ENCODE measurements at regions not wholly inside any gene's neighbourhood (a gene's known extent, or its start where the extent isn't known, plus 50 kb on each side); places are given as distances from the start of the nearest gene placed in this dataset.

- Histone ChIP-seq H3K79me1 (ENCODE audit: low read depth in 1 of 2, low read length in 2 of 2) (no peaks in the 10 kb centered on the region), H3K56ac (ENCODE audit: extremely low read depth, insufficient read depth, low read length) (no peak overlapping the region), H2BK120ac (ENCODE audit: low read depth, low read length) (no peak overlapping the region), H3K4ac (ENCODE audit: low read depth, low read length) (no peak overlapping the region), H4K8ac (ENCODE audit: low read depth in 2 of 2, low read length in 2 of 2) (no peak overlapping the region), H3K9ac (ENCODE audit: low read depth, low read length) (no peak overlapping the region), H3K9me1 (ENCODE audit: insufficient read depth, low read length) (no peaks in the 10 kb centered on the region), H3K4me1 (ENCODE audit: control insufficient read depth, insufficient read depth, low read length) (no peaks in the 10 kb centered on the region), H4K5ac (ENCODE audit: low read depth, low read length) (no peak overlapping the region), H3K18ac (ENCODE audit: low read depth, low read length) (no peak overlapping the region), H2BK15ac (ENCODE audit: low read depth, low read length) (no peak overlapping the region), H2BK5ac (ENCODE audit: low read depth, low read length, poor library complexity, severe bottlenecking) (no peak overlapping the region), H3K4me3 (ENCODE audit: insufficient read depth, low read depth, low read length) (no peak overlapping the region), H3K9me3 (ENCODE audit: control insufficient read depth, insufficient read depth, low read length) (no peaks in the 10 kb centered on the region), H3K14ac (replicated peaks; ENCODE audit: low read depth, low read length) (no peak overlapping the region), H3K27ac (ENCODE audit: insufficient read depth, low read length) (no peak overlapping the region), H3K27me3 (ENCODE audit: control insufficient read depth, insufficient read depth, low read length) (peaks cover 3% of the 10 kb centered on the region; the same call in 1 of the 2 replicates), H2AK5ac (ENCODE audit: low read depth, low read length) (no peak overlapping the region), H4K91ac (ENCODE audit: insufficient read depth, low read depth, low read length) (no peak overlapping the region), H3K4me2 (ENCODE audit: low read depth, low read length) (no peak overlapping the region), H3K23ac (ENCODE audit: low read depth, low read length) (no peak overlapping the region), H2AFZ (replicated peaks; ENCODE audit: low read length, poor library complexity) (peak overlapping the region; percentile 32), H3K36me3 (ENCODE audit: control insufficient read depth, insufficient read depth, low read length) (no peaks in the 10 kb centered on the region), H2BK20ac (ENCODE audit: low read depth, low read length) (no peak overlapping the region), H4K20me1 (ENCODE audit: insufficient read depth, low read length) (no peaks in the 10 kb centered on the region), H2AK9ac (replicated peaks; ENCODE audit: low read depth, low read length, poor library complexity) (no peak overlapping the region)
- ChIA-PET CTCF (no interaction called here), POLR2A (ENCODE audit: unreplicated experiment) (no interaction called here)
- 63% methylated on average over 3 of the region's 9 CpGs; no CpG with 5 or more reads in 1 of the 2 experiments for WGBS, 2 experiments (ENCODE audit: extremely low coverage in 2 of 2, insufficient read length in 1 of 2)
- DNase-seq = no peak
- in situ Hi-C loops (cut with MboI; ENCODE audit: low sequenced_read_pairs) (no loop called here), intact Hi-C loops (cut with micrococcal nuclease) (no loop called here), dilution Hi-C loops (cut with HindIII; ENCODE audit: low sequenced_read_pairs, unreplicated experiment) (no loop called here)
- BruUV-seq (replicated peaks) = no TSS peak
- ATAC-seq (ENCODE audit: low read depth) = no peak
- no peak for TF ChIP-seq CEBPB (IDR thresholded peaks at IDR 0.05; ENCODE audit: low read depth, low read length)
- no peak for TF ChIP-seq MAFK (IDR thresholded peaks at IDR 0.05; ENCODE audit: low read depth, low read length)
- TF ChIP-seq NFE2L2 (IDR thresholded peaks at IDR 0.05; ENCODE audit: low read depth, low read length) = no peak
- TF ChIP-seq RCOR1 (IDR thresholded peaks at IDR 0.05; ENCODE audit: insufficient replicate concordance, low read length) = no peak
- no peak for TF ChIP-seq FOS (IDR thresholded peaks at IDR 0.05; ENCODE audit: low read depth, low read length)
- TF ChIP-seq CHD1 (IDR thresholded peaks at IDR 0.05; ENCODE audit: low read depth, low read length) = no peak
- no peak for TF ChIP-seq MAZ (IDR thresholded peaks at IDR 0.05; ENCODE audit: borderline replicate concordance, low read depth, low read length)
- TF ChIP-seq BHLHE40 (IDR thresholded peaks at IDR 0.05; ENCODE audit: low read depth, low read length) = no peak
- no peak for TF ChIP-seq CTCF (conservative IDR thresholded peaks at IDR 0.05; ENCODE audit: low read depth, low read length)
- TF ChIP-seq RFX5 (IDR thresholded peaks at IDR 0.05; ENCODE audit: low read depth, low read length) = no peak
- TF ChIP-seq POLR2A (IDR thresholded peaks at IDR 0.05; ENCODE audit: low read depth, low read length) = no peak
- TF ChIP-seq USF2 (IDR thresholded peaks at IDR 0.05; ENCODE audit: low read depth, low read length) = no peak
- no peak for TF ChIP-seq SMC3 (IDR thresholded peaks at IDR 0.05; ENCODE audit: low read depth, low read length)
Observed at GRCh38 chr19:31503211-31503610, 154.0 kb upstream of the TSHZ3 start.

Measured in IMR-90 (cell line).